CD4-positive, alpha-beta memory T cell (primary cell): ENCODE measurements at regions not wholly inside any gene's neighbourhood (a gene's known extent, or its start where the extent isn't known, plus 50 kb on each side); places are given as distances from the start of the nearest gene placed in this dataset.

ENCODE experiments used
- CTCF ChIA-PET: fragments of 350-600 bp; sonication (Branson Sonifier 250); formaldehyde crosslinking; loops from one replicate; lab custom pipeline; 2021; ENCODE audit warnings: inconsistent platforms; ENCODE audit not compliant: partially characterized antibody; lab: Charles Lee
- POLR2A ChIA-PET: fragments of 350-600 bp; sonication (Branson Sonifier 250); formaldehyde crosslinking; loops from one replicate; lab custom pipeline; 2021; ENCODE audit not compliant: partially characterized antibody; lab: Charles Lee
- DNase-seq, 5 donors: peaks; one replicate each; pipeline versions ENCODE4 v3.0.0 to v3.0.0-alpha.2; 2020 to 2022; ENCODE audit warnings: mixed read lengths in 1 of 5
- H3K27ac ChIP-seq: one replicate; pipeline ENCODE4 v1.7.0; 2013; ENCODE audit warnings: low read depth, low read length
- H3K27me3 ChIP-seq: 2 replicates; pipeline ENCODE4 v1.7.0; 2013; ENCODE audit warnings: mild to moderate bottlenecking, low read length, moderate library complexity; ENCODE audit not compliant: insufficient read depth
- H3K36me3 ChIP-seq: 2 replicates; pipeline ENCODE4 v1.7.0; 2013; ENCODE audit warnings: mild to moderate bottlenecking, low read length, moderate library complexity; ENCODE audit not compliant: insufficient read depth
- H3K4me1 ChIP-seq: 2 replicates; pipeline ENCODE4 v1.7.0; 2013; ENCODE audit warnings: mild to moderate bottlenecking, low read length, moderate library complexity; ENCODE audit not compliant: insufficient read depth
- H3K4me3 ChIP-seq, 2 donors: one replicate each; pipeline ENCODE4 v1.7.0; 2013; ENCODE audit warnings: low read length in 2 of 2, mild to moderate bottlenecking in 1 of 2
- H3K9me3 ChIP-seq, 2 donors: one replicate each; pipeline ENCODE4 v1.7.0; 2013; ENCODE audit warnings: low read length in 2 of 2, control low read depth in 1 of 2; ENCODE audit not compliant: control insufficient read depth in 1 of 2
- H3K27ac Mint-ChIP-seq, 7 donors: one replicate each; pipeline ENCODE4 v1.8.0; 2020 to 2021; ENCODE audit warnings: mixed read lengths in 7 of 7, mild to moderate bottlenecking in 6 of 7, inconsistent platforms in 3 of 7, moderate library complexity in 3 of 7
- H3K27me3 Mint-ChIP-seq, 2 donors: one replicate each; pipeline ENCODE4 v1.8.0; 2020 to 2021; ENCODE audit warnings: mixed read lengths in 2 of 2
- H3K36me3 Mint-ChIP-seq, 2 donors: one replicate each; pipeline ENCODE4 v1.8.0; 2020 to 2021; ENCODE audit warnings: mixed read lengths in 2 of 2, inconsistent platforms in 1 of 2, mild to moderate bottlenecking in 1 of 2
- H3K4me1 Mint-ChIP-seq, 4 donors: one replicate each; pipeline ENCODE4 v1.8.0; 2020 to 2021; ENCODE audit warnings: mixed read lengths in 4 of 4, mild to moderate bottlenecking in 1 of 4
- H3K4me3 Mint-ChIP-seq, 8 donors: one replicate each; pipeline ENCODE4 v1.8.0; 2020 to 2021; ENCODE audit warnings: mixed read lengths in 8 of 8, mild to moderate bottlenecking in 7 of 8, moderate library complexity in 6 of 8, inconsistent platforms in 3 of 8
- H3K9me3 Mint-ChIP-seq, 8 donors: one replicate each; pipeline ENCODE4 v1.8.0; 2020 to 2021; ENCODE audit warnings: mixed read lengths in 8 of 8, mild to moderate bottlenecking in 5 of 8, inconsistent platforms in 3 of 8, moderate library complexity in 1 of 8
- intact Hi-C: fragments of 100-400 bp; cut with micrococcal nuclease; formaldehyde crosslinking; loops from one replicate; pipeline ENCODE4 v1.15.1; 2023

GRCh38 chr18:4748975-4749374 lies 293.9 kb upstream of the DLGAP1 start:
- CTCF ChIA-PET, result no interaction called here
- Histone ChIP-seq H3K4me3 (no peak overlapping the region), H3K36me3 (no peaks in the 10 kb centered on the region), H3K27ac (no peak overlapping the region), H3K27me3 (no peaks in the 10 kb centered on the region), H3K4me1 (no peaks in the 10 kb centered on the region), H3K9me3 (no peaks in the 10 kb centered on the region)
- intact Hi-C loops, result no loop called here
- no peaks in the 10 kb centered on the region for H3K36me3 Mint-ChIP-seq
- no peaks in the 10 kb centered on the region for H3K4me1 Mint-ChIP-seq
- H3K4me3 Mint-ChIP-seq, result no peak overlapping the region
- H3K27ac Mint-ChIP-seq, result no peak overlapping the region
- H3K27me3 Mint-ChIP-seq, result no peaks in the 10 kb centered on the region
- DNase-seq, result no peak
- peaks cover 0 to 11% (median 6%) of the 10 kb centered on the region in 8 donors for H3K9me3 Mint-ChIP-seq
- POLR2A ChIA-PET, result no interaction called here

- Mint-ChIP-seq H3K4me3 (no peak overlapping the region), H3K9me3 (peaks cover 3 to 19% (median 7%) of the 10 kb centered on the region in 8 donors), H3K4me1 (no peaks in the 10 kb centered on the region), H3K36me3 (no peaks in the 10 kb centered on the region), H3K27me3 (no peaks in the 10 kb centered on the region), H3K27ac (no peak overlapping the region)
- Histone ChIP-seq H3K9me3 (peaks cover 0 to 3% of the 10 kb centered on the region in 2 donors), H3K4me3 (no peak overlapping the region), H3K4me1 (no peaks in the 10 kb centered on the region), H3K27me3 (no peaks in the 10 kb centered on the region), H3K36me3 (no peaks in the 10 kb centered on the region), H3K27ac (no peak overlapping the region)
- CTCF ChIA-PET, result no interaction called here
- POLR2A ChIA-PET, result no interaction called here
- no peak for DNase-seq
- intact Hi-C loops, result no loop called here
Measured at GRCh38 chr18:4734903-4735302, 279.8 kb upstream of the DLGAP1 start.

- Histone ChIP-seq H3K27me3 (no peaks in the 10 kb centered on the region), H3K4me1 (no peaks in the 10 kb centered on the region), H3K4me3 (no peak overlapping the region), H3K36me3 (no peaks in the 10 kb centered on the region), H3K27ac (no peak overlapping the region), H3K9me3 (peaks cover 0 to 3% of the 10 kb centered on the region in 2 donors)
- no peak for DNase-seq
- CTCF ChIA-PET, result no interaction called here
- Mint-ChIP-seq H3K27me3 (no peaks in the 10 kb centered on the region), H3K9me3 (peaks cover 3 to 19% (median 7%) of the 10 kb centered on the region in 8 donors), H3K4me3 (no peak overlapping the region), H3K4me1 (no peaks in the 10 kb centered on the region), H3K36me3 (no peaks in the 10 kb centered on the region), H3K27ac (no peak overlapping the region)
- intact Hi-C loops, result no loop called here
- POLR2A ChIA-PET, result no interaction called here
Measured at GRCh38 chr18:4734021-4734420, 278.9 kb upstream of the DLGAP1 start.

- peaks cover 0 to 16% (median 4%) of the 10 kb centered on the region in 8 donors for H3K9me3 Mint-ChIP-seq
- H3K36me3 Mint-ChIP-seq, result no peaks in the 10 kb centered on the region
- DNase-seq, result no peak
- intact Hi-C loops, result no loop called here
- no peaks in the 10 kb centered on the region for H3K4me1 Mint-ChIP-seq
- no peaks in the 10 kb centered on the region for H3K27me3 ChIP-seq
- ChIA-PET POLR2A (no interaction called here), CTCF (no interaction called here)
- no peaks in the 10 kb centered on the region for H3K4me1 ChIP-seq
- no peak overlapping the region for H3K4me3 Mint-ChIP-seq
- no peaks in the 10 kb centered on the region for H3K36me3 ChIP-seq
- no peak overlapping the region for H3K4me3 ChIP-seq
- no peaks in the 10 kb centered on the region for H3K9me3 ChIP-seq
- H3K27ac Mint-ChIP-seq, result no peak overlapping the region
- no peak overlapping the region for H3K27ac ChIP-seq
- no peaks in the 10 kb centered on the region for H3K27me3 Mint-ChIP-seq
Measured at GRCh38 chr18:4721545-4721944, 266.4 kb upstream of the DLGAP1 start.

GRCh38 chr18:4720518-4720917 lies 265.4 kb upstream of the DLGAP1 start:
- intact Hi-C loops, result no loop called here
- no peaks in the 10 kb centered on the region for H3K27me3 ChIP-seq
- no peaks in the 10 kb centered on the region for H3K36me3 ChIP-seq
- no peak overlapping the region for H3K27ac Mint-ChIP-seq
- no peaks in the 10 kb centered on the region for H3K27me3 Mint-ChIP-seq
- no peaks in the 10 kb centered on the region for H3K4me1 Mint-ChIP-seq
- no peak overlapping the region for H3K27ac ChIP-seq
- no peak overlapping the region for H3K4me3 Mint-ChIP-seq
- POLR2A ChIA-PET, result no interaction called here
- DNase-seq, result no peak
- no peak overlapping the region for H3K4me3 ChIP-seq
- no peaks in the 10 kb centered on the region for H3K36me3 Mint-ChIP-seq
- CTCF ChIA-PET, result no interaction called here
- no peaks in the 10 kb centered on the region for H3K4me1 ChIP-seq
- H3K9me3 Mint-ChIP-seq, result peaks cover 0 to 12% (median 2%) of the 10 kb centered on the region in 8 donors
- no peaks in the 10 kb centered on the region for H3K9me3 ChIP-seq

DNA sequence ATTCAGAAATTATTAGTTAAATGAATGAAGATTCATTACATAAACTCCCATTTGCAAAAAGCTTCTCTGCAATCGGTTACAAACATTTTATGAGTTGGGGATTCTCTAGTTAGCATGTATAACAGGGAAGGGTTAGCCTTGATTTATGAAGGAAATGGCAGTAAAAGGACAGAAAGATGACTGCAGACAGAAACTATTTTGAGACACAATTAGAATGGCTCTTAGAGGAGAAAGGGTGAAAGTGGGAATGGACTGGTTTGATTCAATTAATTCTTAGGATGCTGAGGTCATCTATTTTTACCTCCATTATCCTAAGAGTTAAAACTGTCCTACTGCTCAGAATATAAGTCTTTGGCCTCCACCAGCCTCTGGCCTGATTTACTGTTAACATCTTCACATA lies 250.8 kb upstream of the DLGAP1 start:
- Mint-ChIP-seq H3K36me3 (no peaks in the 10 kb centered on the region), H3K27ac (no peak overlapping the region), H3K9me3 (peaks cover 0 to 11% (median 5%) of the 10 kb centered on the region in 8 donors), H3K4me1 (no peaks in the 10 kb centered on the region), H3K27me3 (no peaks in the 10 kb centered on the region), H3K4me3 (no peak overlapping the region)
- intact Hi-C loops, result no loop called here
- Histone ChIP-seq H3K9me3 (no peaks in the 10 kb centered on the region), H3K27me3 (no peaks in the 10 kb centered on the region), H3K27ac (no peak overlapping the region), H3K36me3 (no peaks in the 10 kb centered on the region), H3K4me3 (no peak overlapping the region), H3K4me1 (no peaks in the 10 kb centered on the region)
- ChIA-PET CTCF (no interaction called here), POLR2A (no interaction called here)
- no peak for DNase-seq

DNA sequence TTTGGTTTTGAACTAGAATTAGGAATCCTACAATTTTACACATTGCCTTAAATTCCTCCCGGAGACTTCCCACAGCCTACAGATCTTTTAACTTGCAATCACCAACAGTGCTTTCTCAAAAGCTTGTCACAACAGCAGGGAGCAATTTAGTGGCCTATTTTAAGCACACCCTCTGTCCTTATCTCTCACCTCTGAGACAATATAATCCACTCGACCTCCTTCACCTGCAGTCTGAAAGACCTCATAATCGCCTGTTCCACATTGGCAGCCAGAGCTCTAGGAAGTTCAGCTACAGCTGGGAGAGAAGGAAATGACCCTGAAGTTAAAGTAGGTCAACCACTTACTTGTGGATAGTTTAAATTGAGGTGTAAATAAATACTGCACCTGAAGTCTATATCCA lies 249.7 kb upstream of the DLGAP1 start:
- no peaks in the 10 kb centered on the region for H3K4me1 ChIP-seq
- no peaks in the 10 kb centered on the region for H3K9me3 ChIP-seq
- ChIA-PET CTCF (no interaction called here), POLR2A (no interaction called here)
- intact Hi-C loops, result no loop called here
- Mint-ChIP-seq H3K27ac (no peak overlapping the region), H3K36me3 (no peaks in the 10 kb centered on the region), H3K9me3 (peaks cover 0 to 11% (median 5%) of the 10 kb centered on the region in 8 donors), H3K27me3 (no peaks in the 10 kb centered on the region), H3K4me3 (no peak overlapping the region), H3K4me1 (no peaks in the 10 kb centered on the region)
- no peak overlapping the region for H3K27ac ChIP-seq
- H3K27me3 ChIP-seq, result no peaks in the 10 kb centered on the region
- H3K4me3 ChIP-seq, result no peak overlapping the region
- DNase-seq, result no peak
- no peaks in the 10 kb centered on the region for H3K36me3 ChIP-seq

DNA sequence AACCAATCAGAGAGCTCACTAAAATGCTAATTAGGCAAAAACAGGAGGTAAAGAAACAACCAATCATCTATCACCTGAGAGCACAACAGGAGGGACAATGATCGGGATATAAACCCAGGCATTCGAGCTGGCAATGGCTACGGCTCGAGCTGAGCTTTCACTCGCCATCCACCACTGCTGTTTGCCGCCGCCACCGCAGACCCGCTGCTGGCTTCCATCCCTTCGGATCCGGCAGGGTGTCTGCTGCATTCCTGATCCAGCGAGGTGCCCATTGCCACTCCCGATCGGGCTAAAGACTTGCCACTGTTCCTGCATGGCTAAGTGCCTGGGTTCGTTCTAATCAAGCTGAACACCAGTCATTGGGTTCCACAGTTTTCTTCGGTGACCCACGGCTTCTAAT lies 236.7 kb upstream of the DLGAP1 start:
- Mint-ChIP-seq H3K4me1 (no peaks in the 10 kb centered on the region), H3K27ac (no peak overlapping the region), H3K27me3 (no peaks in the 10 kb centered on the region), H3K4me3 (no peak overlapping the region), H3K36me3 (no peaks in the 10 kb centered on the region), H3K9me3 (peaks cover 4 to 33% (median 16%) of the 10 kb centered on the region in 8 donors)
- Histone ChIP-seq H3K9me3 (no peaks in the 10 kb centered on the region), H3K4me1 (no peaks in the 10 kb centered on the region), H3K27me3 (no peaks in the 10 kb centered on the region), H3K4me3 (no peak overlapping the region), H3K27ac (no peak overlapping the region), H3K36me3 (no peaks in the 10 kb centered on the region)
- POLR2A ChIA-PET, result no interaction called here
- no peak for DNase-seq
- CTCF ChIA-PET, result no interaction called here
- intact Hi-C loops, result no loop called here
